Activated CD8-positive, alpha-beta memory T cell treated with anti-CD3 and anti-CD28 coated beads, Interleukin-2, amount 50 U/mL, for 1 hour (primary cell): ENCODE measurements at regions not wholly inside any gene's neighbourhood (a gene's known extent, or its start where the extent isn't known, plus 50 kb on each side); places are given as distances from the start of the nearest gene placed in this dataset.

Source experiments
- DNase-seq: peaks from one replicate; pipeline ENCODE4 v3.0.0-alpha.2; 2020; ENCODE audit errors: extremely low read depth

GRCh38 chr10:104505521-104506042, 135.5 kb upstream of the SORCS3 start:
- DNase-seq, result no peak

- no peak for DNase-seq
Observed at GRCh38 chr10:104509981-104510380, 131.1 kb upstream of the SORCS3 start.

GRCh38 chr10:104510644-104511043, 130.4 kb upstream of the SORCS3 start:
- DNase-seq, result no peak

GRCh38 chr10:104512800-104513199, 128.3 kb upstream of the SORCS3 start:
- no peak for DNase-seq

GRCh38 chr10:104515678-104516199, 125.4 kb upstream of the SORCS3 start:
- no peak for DNase-seq

GRCh38 chr10:104516986-104517385, 124.1 kb upstream of the SORCS3 start:
- no peak for DNase-seq

- no peak for DNase-seq
Observed at GRCh38 chr10:104517946-104518345, 123.1 kb upstream of the SORCS3 start.

- DNase-seq, result no peak
Observed at GRCh38 chr10:104518891-104519290, 122.2 kb upstream of the SORCS3 start.

- no peak for DNase-seq
Observed at GRCh38 chr10:104520653-104521052, 120.4 kb upstream of the SORCS3 start.

GRCh38 chr10:104521901-104522694, 119.0 kb upstream of the SORCS3 start:
- no peak for DNase-seq

GRCh38 chr10:104526188-104526587, 114.9 kb upstream of the SORCS3 start:
- DNase-seq, result no peak

- no peak for DNase-seq
Observed at GRCh38 chr10:104527013-104527412, 114.1 kb upstream of the SORCS3 start.

GRCh38 chr10:104540181-104540580, 100.9 kb upstream of the SORCS3 start:
- no peak for DNase-seq

- DNase-seq, result no peak
Observed at GRCh38 chr10:104541820-104542219, 99.3 kb upstream of the SORCS3 start.

- DNase-seq, result no peak
Observed at GRCh38 chr10:104546336-104546735, 94.8 kb upstream of the SORCS3 start.

- no peak for DNase-seq
Observed at GRCh38 chr10:104546756-104547155, 94.3 kb upstream of the SORCS3 start.

- no peak for DNase-seq
Observed at GRCh38 chr10:104548090-104548489, 93.0 kb upstream of the SORCS3 start.

GRCh38 chr10:104556831-104557230, 84.3 kb upstream of the SORCS3 start:
- no peak for DNase-seq

- DNase-seq, result no peak
Observed at GRCh38 chr10:104557966-104558365, 83.1 kb upstream of the SORCS3 start.

GRCh38 chr10:104559935-104560334, 81.2 kb upstream of the SORCS3 start:
- DNase-seq, result no peak

- no peak for DNase-seq
Observed at GRCh38 chr10:104563051-104563450, 78.0 kb upstream of the SORCS3 start.

GRCh38 chr10:104563548-104563947, 77.5 kb upstream of the SORCS3 start:
- DNase-seq, result no peak

- DNase-seq, result no peak
Observed at GRCh38 chr10:104574427-104574826, 66.7 kb upstream of the SORCS3 start.
